HG03378 (cell line): ENCODE measurements at regions not wholly inside any gene's neighbourhood (a gene's known extent, or its start where the extent isn't known, plus 50 kb on each side); places are given as distances from the start of the nearest gene placed in this dataset.

Experiments
- ATAC-seq: cut with Tn5 transposase; IDR thresholded peaks from one replicate; pipeline ENCODE4 v1.9.1; 2021; ENCODE audit warnings: mild to moderate bottlenecking, moderate library complexity; ENCODE audit not compliant: unreplicated experiment

DNA sequence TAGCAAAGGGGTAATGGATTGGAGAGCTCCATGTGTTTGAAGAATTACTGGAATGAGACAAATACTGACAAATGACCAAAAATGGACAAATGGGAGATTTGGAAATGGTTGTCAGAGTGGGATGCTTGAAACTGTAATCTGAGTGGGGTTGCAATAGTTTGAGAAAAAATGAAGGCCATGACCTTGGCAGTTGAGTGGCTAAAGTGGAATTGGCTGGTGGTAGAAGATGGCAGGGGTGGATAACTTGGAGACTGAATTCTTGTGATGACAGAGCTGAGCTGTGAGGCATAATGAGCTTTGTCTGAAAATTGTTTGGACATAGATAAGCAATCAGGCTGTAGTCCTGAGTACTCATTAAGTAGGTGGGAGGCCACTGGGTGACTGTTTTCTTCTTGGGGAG is 222.5 kb upstream of the PRICKLE1 start:
- no peak for ATAC-seq

DNA sequence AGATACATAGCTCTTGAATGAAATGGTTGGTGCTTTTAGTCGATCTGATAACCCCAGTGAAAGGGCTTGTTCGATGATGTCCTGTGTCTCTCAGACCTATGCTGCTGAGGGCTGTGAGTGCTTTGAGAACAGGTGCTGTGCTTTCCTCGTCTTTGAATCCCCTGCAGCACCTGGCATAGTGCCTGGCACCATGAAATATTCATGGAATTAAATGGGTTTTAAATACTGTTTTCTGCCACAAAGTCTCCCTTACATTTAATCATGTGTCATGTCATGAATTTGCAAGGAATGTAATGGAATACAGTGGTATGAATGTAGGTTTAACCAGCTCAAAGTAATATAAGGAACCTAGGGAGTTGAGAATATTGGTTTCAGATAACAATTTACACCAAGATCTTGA is 220.5 kb upstream of the PRICKLE1 start:
- ATAC-seq, result no peak

DNA sequence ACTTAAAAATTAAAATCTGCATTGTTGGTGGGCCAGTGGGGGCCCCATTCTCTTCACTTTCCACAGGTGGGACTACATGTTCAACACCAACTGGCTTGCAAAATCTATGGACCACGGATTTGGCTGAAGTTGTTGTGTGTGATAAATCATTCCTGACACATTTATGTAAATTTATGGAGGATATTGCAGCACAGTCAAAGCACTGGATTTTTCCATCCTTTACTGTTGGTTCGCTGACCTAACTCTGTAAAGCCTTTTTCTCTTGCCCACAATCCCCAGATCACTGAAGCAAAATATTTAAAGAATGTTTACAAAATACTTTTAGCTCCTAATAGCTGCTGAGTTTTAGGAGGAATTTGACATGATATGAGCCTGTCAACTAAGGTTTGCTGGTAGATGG is 219.7 kb upstream of the PRICKLE1 start:
- ATAC-seq, result no peak

DNA sequence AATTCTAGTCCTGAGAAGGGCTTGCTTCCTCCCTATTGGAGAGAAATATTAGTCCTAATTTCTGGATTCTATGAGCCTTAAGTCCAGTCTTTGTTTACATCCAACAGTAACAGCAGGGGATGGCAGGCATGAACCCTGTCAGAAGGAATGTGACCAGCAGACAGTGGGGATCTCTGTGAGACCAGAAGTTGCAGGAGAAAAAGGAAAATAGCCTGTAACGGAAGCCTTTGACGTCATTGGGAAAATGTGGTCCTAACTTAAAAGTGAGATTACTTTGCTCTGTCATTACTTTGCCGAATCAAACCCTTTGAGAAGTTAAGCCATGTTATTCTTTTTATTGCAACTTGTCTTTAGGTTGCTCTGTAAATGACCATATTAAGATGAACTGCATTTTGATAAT is 218.2 kb upstream of the PRICKLE1 start:
- no peak for ATAC-seq

DNA sequence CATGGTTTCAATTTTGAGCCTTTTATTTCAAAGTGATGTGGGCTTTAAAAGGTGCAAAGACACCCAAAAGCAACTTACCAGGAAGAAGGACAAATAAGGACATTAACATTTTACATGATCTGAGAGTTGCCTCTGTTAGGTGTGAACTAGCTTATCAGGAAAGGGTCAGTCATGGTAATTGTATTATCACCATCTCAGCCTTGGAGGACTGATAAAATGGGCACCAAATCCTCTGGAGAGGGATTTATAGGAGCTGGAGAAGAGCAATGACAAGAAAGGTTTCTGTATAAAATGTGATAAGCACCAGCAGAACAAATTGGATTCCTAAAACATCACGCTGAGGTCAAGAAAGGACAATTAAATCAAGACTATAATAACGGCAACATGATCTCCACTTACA is 217.7 kb upstream of the PRICKLE1 start:
- ATAC-seq, result no peak

DNA sequence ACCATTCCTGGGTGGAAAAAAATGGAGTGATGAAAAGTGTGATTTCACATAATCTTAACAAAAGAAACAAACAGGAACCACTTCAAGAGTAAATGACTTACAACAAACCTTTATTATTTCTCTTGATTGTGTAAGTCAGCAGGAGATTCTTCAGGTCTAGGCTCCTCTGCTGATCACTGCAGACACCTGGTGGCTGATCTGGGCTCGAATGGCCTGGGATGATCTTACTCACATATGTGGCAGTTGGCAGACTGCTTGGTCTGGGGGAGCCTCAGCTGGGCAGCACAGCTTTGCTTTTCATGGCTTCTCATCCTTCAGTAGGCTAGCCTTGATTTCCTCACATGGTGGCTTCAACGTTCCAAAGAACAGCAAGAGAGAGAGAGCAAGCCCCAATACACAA is 215.4 kb upstream of the PRICKLE1 start:
- ATAC-seq, result no peak

DNA sequence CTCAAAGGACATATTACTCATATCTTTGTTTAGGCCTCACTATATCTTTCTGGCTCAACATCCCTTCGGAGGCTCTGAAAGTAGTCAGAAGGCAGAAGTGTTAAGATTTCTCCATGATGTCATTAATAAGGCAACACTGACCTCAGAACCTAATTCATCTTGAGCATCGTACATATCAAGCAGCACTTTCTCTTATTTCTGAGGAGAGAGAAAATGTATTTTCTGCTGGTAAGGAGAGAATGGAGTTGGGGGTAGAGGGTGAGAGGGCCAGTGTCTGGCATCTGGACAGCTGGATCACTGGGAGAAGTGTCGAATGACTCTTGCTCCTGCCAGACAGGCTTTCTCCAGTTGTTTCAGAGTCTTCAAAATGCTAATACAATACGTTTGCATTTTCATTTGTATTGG is 213.2 kb upstream of the PRICKLE1 start:
- ATAC-seq, result no peak

DNA sequence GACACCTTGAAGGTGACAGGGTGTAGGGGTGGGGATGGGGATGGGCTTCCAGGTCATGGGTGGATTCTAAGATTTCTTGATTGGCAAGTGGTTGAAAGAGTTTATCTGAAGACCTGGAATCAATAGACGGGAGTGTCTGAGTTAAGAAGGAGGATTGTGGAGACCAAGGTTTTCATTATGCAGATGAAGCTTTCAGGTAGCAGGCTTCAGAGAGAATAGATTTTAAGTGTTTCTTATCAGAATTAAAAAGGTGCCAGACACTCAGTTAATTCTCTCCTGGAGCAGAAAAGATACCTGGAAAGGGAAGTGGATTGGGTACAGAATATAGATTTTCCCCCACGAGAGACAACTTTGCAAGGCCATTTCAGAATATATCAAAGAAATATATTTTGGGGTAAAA is 211.7 kb upstream of the PRICKLE1 start:
- ATAC-seq, result no peak

DNA sequence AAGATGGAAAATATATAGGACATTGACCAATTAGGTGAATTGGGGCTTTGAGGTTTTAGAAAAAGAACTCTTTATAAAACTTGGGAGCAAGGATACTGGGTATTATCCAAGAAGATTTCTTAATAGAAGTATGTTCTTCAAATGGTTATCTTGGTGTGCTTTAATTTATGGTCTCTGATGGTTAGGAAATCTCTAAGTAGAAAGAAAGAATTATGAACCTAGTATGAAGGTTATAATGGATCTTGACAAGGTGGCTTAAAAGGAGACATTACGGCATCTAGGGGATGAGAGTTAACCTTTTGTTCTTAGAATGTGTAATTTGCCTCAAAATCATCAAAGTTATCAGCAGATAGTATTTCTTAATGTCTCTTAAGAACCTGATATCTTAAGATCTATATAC is 210.4 kb upstream of the PRICKLE1 start:
- no peak for ATAC-seq

DNA sequence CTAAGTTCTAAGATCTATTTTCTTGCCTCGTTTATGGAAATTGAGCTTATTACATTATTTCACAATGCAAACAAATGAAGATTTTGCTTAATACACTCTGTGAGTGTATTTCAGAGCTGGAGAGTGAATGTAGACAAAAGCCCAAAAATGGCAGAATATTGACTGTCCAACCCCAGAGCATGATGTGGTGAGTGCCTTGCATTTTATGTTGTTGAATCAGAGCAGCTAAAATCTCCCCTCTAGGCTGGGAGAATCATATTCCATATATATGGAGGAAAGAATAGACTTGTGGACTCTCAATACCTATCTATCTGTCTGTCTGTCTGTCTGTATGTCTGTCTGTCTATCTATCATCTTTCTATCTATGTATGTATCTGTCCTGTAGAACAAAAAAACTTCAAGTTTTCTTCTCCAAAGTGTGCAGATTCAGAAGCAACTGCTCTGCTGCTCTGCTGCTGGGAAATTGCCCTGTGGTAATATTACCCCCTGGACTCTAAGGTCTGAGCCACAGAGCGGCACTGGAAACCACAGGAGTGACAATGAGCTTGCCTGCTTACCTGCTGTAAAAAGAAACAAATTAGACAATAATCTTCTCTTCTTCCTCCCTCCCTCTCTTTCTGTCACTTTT is 209.4 kb upstream of the PRICKLE1 start:
- ATAC-seq, result no peak

DNA sequence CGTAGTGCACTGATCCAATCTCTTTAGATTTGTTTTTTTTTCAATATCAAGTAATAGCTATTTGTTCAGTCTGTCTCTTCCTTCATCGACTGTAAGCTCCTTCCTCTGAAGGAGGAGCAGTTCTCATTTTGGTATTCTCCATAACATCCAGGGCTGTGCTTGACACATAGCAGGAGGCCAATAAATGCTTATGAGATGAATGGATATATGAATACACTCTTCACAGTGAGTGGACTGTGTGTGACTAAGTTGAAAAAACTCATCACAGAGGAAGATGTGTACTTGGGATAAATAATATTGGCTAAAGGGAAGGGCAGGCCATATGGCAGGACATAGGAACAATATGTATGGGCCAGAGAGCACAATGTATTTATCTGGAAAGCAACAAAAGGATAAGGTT is 205.3 kb upstream of the PRICKLE1 start:
- ATAC-seq, result no peak

DNA sequence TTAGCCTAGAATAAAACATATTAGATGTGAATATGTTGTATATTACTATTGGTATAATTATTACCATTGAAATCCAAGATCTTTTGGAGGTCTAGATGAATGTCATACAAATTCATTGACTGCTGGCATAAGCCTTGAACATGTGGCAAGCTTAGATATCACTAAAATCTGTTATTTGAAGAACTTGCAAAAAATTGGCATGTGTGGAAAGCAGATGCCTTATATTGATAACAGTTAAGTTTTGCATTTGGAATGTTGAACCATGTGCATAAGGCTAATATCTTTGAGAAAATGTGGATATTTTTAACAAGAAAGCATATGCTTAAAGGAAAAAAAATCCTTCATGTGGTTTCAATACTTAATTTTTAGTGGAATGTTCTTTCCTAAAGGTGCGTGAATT is 203.6 kb upstream of the PRICKLE1 start:
- ATAC-seq, result no peak

DNA sequence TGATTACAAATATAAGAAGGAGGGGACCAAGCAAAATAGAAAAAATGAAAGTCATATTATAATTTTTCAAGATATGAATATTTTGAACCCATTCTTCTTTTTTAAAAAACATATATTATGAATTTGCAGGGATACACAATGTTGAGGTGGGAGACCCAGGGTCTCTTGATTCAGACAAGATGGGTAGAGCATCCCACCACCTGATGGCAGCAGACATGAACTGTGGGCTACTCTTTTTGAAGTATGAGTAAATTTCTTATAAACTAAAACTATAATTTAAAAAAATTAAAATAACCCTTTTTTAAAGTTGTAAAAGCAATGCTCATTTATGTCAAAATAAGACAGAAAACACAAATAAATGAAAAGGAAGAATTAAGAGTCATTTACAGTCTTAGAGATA is 202.7 kb upstream of the PRICKLE1 start:
- ATAC-seq, result no peak

DNA sequence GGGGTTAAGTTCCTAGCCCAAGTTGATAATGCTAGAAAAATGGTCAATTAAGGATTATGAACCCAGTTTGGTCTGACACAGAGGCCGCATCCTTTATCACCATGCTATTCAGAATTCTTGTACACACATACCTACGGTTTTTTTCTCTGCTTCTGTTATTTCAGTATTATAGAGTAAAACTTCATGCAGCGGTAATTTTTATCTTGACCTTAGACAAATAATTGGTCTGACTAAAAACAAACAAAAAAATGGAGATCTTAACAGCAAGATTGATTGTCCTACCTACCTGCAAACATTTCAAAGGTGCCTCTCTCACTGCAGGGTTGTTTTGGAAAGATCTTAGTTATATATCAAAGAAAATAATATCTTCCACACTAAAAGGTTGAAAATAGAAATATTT is 201.9 kb upstream of the PRICKLE1 start:
- ATAC-seq, result no peak

DNA sequence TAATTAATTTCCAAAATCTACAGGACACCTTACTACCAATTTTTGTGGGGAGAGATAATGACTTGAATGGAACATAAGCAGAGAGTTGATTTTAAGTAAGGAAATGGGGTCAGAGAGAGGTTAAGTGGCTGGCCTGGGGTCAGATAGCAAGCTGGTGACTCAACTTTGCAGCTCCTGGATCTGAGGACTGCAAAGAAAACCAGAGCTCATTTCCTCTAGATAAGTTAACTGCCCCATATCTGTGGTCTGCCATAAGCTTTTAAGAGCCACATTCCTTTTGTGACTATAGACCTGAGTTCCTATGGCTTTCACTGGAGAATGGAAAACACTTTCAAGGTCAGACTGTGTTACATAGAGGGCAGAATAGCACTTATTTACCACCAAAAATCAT is 201.2 kb upstream of the PRICKLE1 start:
- ATAC-seq, result no peak

DNA sequence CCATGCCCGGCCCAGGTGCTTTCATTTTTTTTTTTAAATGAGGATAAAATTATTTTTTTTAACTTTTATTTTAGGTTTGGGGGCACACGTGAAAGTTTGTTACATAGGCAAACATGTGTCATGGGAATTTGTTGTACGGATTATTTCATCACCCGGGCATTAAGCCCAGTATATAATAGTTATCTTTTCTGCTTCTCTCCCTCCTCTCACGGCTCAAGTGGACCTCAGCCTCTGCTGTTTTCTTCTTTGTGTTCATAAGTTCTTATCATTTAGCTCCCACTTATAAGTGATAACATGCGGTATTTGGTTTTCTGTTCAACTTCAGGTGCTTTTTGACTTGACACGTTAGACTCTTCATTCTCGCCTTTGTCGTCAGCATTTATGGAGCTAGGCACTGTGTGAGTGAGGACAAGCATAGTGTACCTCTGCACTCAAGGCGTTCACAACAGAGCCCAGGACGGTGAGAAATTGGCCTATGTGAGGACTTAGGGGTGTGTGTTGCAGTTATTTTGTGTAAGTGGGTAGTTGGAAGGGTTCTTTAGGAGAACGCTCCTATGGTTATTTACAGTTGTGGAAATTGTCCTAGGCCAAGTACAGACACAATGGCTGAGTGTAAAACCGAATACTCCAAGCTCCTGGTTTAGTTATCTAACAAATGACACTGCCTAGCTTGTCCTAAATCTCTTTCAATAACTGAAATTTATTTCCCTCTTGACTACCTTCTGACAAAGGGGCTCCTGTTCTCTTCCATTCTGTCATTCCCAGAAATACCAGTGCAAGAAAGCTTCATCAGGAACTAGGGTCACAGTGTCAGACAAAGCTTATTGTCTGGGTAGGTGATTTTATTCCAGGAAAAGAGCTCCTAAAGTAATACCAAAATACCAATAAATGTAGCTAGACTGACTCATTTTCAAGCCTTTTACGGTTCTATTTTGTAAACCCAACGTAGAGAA is 200.5 kb upstream of the PRICKLE1 start:
- ATAC-seq, result no peak

DNA sequence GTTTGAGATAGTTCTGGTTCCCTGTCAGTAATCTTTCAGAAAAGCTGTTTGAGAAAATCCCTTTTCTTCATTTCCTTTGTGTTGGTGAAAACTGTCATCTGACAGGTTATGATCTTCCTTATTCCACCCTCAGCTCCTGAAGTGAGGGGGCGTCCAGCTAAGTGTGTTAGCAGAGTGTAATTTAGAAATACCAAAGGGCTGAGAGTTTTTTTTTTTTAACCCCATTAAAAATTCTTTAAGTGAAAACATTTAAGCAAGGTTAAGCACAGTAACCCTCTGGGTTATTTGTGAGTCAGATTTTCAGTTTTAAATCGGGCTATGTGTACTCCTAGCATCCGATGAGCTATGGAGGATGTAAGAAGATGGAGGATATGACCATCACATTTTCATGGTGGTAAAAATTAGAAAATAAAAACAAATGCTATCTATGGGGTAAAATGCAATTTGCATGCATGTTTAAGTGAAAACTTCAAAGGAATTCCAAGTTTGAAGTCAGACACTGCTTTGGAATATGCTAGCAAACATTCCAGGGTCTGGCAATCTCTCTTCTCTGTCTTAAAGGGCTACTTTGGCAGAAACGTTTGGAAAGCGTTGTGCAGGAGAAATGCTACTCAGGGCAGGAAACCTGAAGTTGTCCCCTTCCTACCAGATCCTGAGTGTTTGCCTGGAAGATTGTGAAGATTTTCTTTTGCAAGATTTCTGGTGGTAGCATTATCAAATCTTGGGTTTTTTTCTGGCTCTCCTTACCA is 197.0 kb upstream of the PRICKLE1 start:
- no peak for ATAC-seq

DNA sequence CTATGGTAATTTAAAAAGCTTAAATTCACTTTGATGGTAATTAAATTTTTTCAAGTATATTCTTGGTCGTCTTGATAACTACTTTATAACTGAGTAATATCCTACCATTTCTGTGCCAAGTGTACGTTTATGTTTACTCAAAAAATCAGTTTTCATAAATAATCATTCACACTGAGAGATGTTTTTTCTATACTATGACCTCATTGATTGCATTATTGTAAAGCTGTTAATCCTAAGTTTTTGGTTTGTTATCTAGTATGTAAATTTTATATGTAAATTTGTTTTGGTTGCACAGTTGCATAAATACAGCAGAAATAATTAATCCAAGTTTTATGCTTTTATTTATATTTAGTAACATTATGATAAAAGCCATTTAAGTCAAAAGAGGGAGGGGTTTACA is 196.4 kb upstream of the PRICKLE1 start:
- no peak for ATAC-seq

DNA sequence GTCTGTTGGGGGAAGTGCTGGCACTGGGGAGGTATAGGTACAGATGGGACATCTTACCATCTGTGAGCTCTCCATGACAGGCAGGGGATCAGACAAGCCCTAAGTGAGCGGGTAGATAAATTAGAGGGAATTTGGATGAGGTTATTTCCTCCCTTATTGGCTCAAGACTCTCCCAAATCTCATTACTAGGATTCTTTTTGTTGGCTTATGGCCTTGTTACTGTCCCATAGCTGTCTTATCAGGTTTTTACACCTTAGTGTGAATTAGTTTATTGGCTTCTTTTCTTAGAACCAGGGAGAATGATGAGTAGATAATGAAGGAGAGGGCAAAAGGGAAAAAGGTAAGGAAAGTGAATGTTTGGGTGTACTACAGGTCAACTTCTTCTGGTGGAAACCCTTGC is 191.1 kb upstream of the PRICKLE1 start:
- no peak for ATAC-seq

DNA sequence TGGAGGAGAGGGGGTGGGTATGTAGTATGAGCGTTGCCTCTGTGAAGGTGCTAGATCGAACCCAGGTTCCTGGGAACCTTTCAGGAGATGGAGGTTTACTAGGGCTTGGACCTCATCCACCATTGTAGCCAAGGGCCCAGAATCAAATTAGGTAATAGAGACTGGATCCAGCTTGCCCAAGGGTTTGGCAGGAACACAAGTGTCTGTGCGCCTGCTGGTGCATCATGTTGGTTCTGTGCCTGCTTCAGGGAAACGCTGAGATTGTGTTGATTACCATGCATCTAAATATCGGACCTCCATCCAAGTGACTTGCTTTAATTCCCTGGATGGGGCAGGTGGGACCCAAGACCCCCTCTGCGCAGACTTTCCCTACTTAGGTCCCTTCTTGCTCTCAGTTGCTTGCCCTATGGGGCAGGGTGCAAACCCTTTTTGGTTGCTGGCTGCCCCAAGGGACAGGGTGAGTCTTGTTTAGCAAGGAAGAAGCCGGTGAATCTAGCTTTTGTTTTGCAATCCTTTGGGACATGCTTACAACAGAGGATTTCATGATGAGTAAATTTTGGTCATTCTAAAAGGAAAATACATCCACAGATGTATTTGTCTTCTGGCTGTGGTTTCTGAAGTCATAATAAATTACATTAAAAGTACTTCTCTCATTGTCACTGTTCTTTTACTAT is 189.8 kb upstream of the PRICKLE1 start:
- no peak for ATAC-seq

DNA sequence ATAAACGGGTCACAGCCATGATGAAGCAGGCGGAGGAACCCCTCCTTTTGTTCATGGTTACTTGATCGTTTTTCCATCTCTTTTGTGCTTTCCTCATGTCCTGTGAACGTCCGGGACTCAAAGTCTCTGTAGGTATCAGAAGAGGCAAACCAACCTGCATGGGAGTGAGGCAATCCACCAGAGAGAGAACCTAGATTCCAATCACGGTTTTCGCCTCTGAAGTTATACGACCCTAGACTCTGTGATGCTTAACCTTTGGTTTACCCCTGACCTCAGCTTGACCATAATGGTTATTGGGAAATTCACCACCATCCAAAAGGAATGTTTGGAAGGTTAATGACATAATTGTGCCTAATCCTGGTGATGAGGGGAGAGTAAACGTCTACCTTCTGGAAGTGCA is 186.8 kb upstream of the PRICKLE1 start:
- ATAC-seq, result no peak
